ENCODE measurements at regions not wholly inside any gene's neighbourhood (a gene's known extent, or its start where the extent isn't known, plus 50 kb on each side); places are given as distances from the start of the nearest gene placed in this dataset.

- TF ChIP-seq CTCF (IDR thresholded peaks at IDR 0.05; ENCODE audit: low read depth, low read length, poor library complexity, severe bottlenecking) (no peak), EZH2phosphoT487 (IDR thresholded peaks at IDR 0.05; ENCODE audit: borderline replicate concordance, low read length) (no peak)
Measured at GRCh38 chr16:85498607-85499006, 114.5 kb upstream of the GSE1 start.
